HG03565 (cell line): ENCODE measurements at regions not wholly inside any gene's neighbourhood (a gene's known extent, or its start where the extent isn't known, plus 50 kb on each side); places are given as distances from the start of the nearest gene placed in this dataset.

ENCODE experiments used
- ATAC-seq: cut with Tn5 transposase; IDR thresholded peaks from one replicate; pipeline ENCODE4 v1.9.1; 2021; ENCODE audit warnings: mild to moderate bottlenecking, moderate library complexity; ENCODE audit not compliant: unreplicated experiment

GRCh38 chr6:166106076-166106686 lies 61.5 kb downstream of the TBXT start:
- peak; percentile 77 for ATAC-seq

- ATAC-seq = peak; percentile 44
These were observed 62.1 kb downstream of the TBXT start for GRCh38 chr6:166105341-166106075.

- ATAC-seq = no peak
These were observed 62.8 kb downstream of the TBXT start for GRCh38 chr6:166104872-166105271.

- no peak for ATAC-seq
These were observed 63.5 kb downstream of the TBXT start for GRCh38 chr6:166104107-166104506.

GRCh38 chr6:166101819-166102419 lies 65.7 kb downstream of the TBXT start:
- ATAC-seq = no peak

- ATAC-seq = no peak
These were observed 69.6 kb downstream of the TBXT start for GRCh38 chr6:166097914-166098522.

GRCh38 chr6:166087852-166088251 lies 79.8 kb downstream of the TBXT start:
- no peak for ATAC-seq

GRCh38 chr6:166087246-166087645 lies 80.4 kb downstream of the TBXT start:
- no peak for ATAC-seq

GRCh38 chr6:166085500-166085899 lies 82.2 kb downstream of the TBXT start:
- no peak for ATAC-seq

GRCh38 chr6:166084951-166085350 lies 82.7 kb downstream of the TBXT start:
- ATAC-seq = no peak

GRCh38 chr6:166079841-166080240 lies 87.8 kb downstream of the TBXT start:
- no peak for ATAC-seq

GRCh38 chr6:166078294-166078693 lies 89.4 kb downstream of the TBXT start:
- no peak for ATAC-seq

- no peak for ATAC-seq
These were observed 91.0 kb downstream of the TBXT start for GRCh38 chr6:166076625-166077024.

GRCh38 chr6:166075925-166076324 lies 91.7 kb downstream of the TBXT start:
- ATAC-seq = no peak

- ATAC-seq = no peak
These were observed 92.5 kb downstream of the TBXT start for GRCh38 chr6:166075186-166075585.

GRCh38 chr6:166073082-166073481 lies 94.6 kb downstream of the TBXT start:
- no peak for ATAC-seq

GRCh38 chr6:166068768-166069167 lies 98.9 kb downstream of the TBXT start:
- ATAC-seq = no peak

- ATAC-seq = no peak
These were observed 109.4 kb downstream of the TBXT start for GRCh38 chr6:166058064-166058739.

GRCh38 chr6:166057431-166057830 lies 110.2 kb downstream of the TBXT start:
- no peak for ATAC-seq

GRCh38 chr6:166056637-166057036 lies 111.0 kb downstream of the TBXT start:
- no peak for ATAC-seq

- ATAC-seq = no peak
These were observed 111.8 kb downstream of the TBXT start for GRCh38 chr6:166055801-166056200.
